ENCODE measurements at regions not wholly inside any gene's neighbourhood (a gene's known extent, or its start where the extent isn't known, plus 50 kb on each side); places are given as distances from the start of the nearest gene placed in this dataset.

DNA sequence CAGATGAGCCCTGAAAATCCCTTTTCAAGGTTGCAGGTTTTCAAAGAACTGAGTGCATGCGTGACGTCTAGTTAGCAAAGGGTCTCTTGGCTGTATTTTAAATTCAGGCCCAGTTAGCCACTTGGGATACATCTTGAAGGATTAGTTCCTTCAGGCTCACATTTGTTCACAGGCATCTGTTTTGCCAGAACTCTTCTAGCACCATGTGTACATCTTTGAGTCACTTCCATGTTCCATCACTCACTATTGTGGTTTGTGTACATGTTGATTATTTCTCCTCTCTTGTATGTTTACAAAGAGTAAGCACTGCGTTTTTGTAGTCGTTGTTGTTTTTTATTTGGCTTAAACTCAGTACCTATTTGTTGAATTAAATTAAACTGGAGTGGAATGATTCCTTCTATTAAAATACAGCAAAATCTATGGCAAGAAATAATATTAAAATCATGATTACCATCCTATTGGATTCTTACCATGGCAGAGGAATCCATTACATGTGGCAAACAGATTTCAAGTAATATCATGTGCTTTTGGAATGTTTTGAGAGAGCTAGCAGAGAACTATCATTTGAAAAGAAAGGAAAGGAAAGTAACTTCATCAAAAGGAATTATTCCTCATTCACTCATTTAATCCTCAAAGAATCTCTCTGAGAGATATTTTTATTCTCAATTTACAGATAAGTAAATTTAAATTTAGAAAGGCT is 438.9 kb upstream of the FAR2 start:
- Histone ChIP-seq H4K8ac (ENCODE audit: low read depth, low read length) (no peak overlapping the region), H3K36me3 (ENCODE audit: control insufficient read depth, insufficient read depth, low read length) (no peaks in the 10 kb centered on the region), H3K27ac (ENCODE audit: low read depth, low read length) (no peak overlapping the region), H2BK120ac (ENCODE audit: low read depth, low read length) (no peak overlapping the region), H2BK5ac (ENCODE audit: low read length) (no peak overlapping the region), H3K79me1 (ENCODE audit: low read length) (no peaks in the 10 kb centered on the region), H3K4ac (ENCODE audit: low read depth, low read length) (no peak overlapping the region), H3K79me2 (ENCODE audit: control insufficient read depth, insufficient read depth, low read length) (no peaks in the 10 kb centered on the region), H3K27me3 (ENCODE audit: insufficient read depth, low read length, poor library complexity) (no peaks in the 10 kb centered on the region), H3K18ac (ENCODE audit: low read length) (no peak overlapping the region), H3K4me1 (ENCODE audit: control insufficient read depth, low read depth, low read length) (no peaks in the 10 kb centered on the region), H3K56ac (ENCODE audit: low read length) (no peak overlapping the region), H3K4me2 (ENCODE audit: low read length) (no peak overlapping the region), H3K9ac (ENCODE audit: low read length) (no peak overlapping the region), H2BK15ac (replicated peaks; ENCODE audit: low read depth) (no peak overlapping the region), H2AK5ac (ENCODE audit: low read length) (no peak overlapping the region), H3K4me3 (ENCODE audit: low read length) (no peak overlapping the region), H3K23ac (ENCODE audit: low read length) (no peak overlapping the region), H4K5ac (ENCODE audit: low read length) (no peak overlapping the region)
- DNase-seq = no peak
- WGBS (ENCODE audit: extremely low coverage, insufficient coverage, low lambda C conversion rate) = no CpG with 5 or more reads among the region's 4 CpGs

DNA sequence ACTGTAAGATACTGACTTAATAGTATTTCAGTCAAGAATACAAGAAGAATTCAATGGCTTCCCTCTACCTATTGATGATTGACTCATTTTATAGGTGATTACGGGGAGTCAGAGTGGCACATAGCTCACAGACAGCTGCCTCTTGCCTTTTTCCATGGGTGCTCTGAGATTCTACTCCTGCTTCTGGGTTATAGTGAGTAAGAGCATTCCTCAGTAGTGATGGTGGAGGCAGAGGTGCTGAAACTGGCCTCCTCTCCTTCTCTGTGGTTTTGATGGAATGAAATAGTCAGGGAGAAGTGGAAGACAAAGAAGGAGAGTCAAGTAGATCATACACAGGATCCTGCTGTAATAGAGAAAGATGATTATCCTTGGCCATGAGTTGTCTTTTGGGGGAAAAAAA is 438.2 kb upstream of the FAR2 start:
- Histone ChIP-seq H4K8ac (ENCODE audit: low read depth, low read length) (no peak overlapping the region), H3K18ac (ENCODE audit: low read length) (no peak overlapping the region), H3K56ac (ENCODE audit: low read length) (no peak overlapping the region), H2BK15ac (replicated peaks; ENCODE audit: low read depth) (no peak overlapping the region), H3K79me1 (ENCODE audit: low read length) (no peaks in the 10 kb centered on the region), H3K4ac (ENCODE audit: low read depth, low read length) (no peak overlapping the region), H3K36me3 (ENCODE audit: control insufficient read depth, insufficient read depth, low read length) (no peaks in the 10 kb centered on the region), H3K4me3 (ENCODE audit: low read length) (no peak overlapping the region), H2BK5ac (ENCODE audit: low read length) (no peak overlapping the region), H2AK5ac (ENCODE audit: low read length) (no peak overlapping the region), H4K5ac (ENCODE audit: low read length) (no peak overlapping the region), H3K4me1 (ENCODE audit: control insufficient read depth, low read depth, low read length) (no peaks in the 10 kb centered on the region), H3K27me3 (ENCODE audit: insufficient read depth, low read length, poor library complexity) (no peaks in the 10 kb centered on the region), H3K9ac (ENCODE audit: low read length) (no peak overlapping the region), H3K27ac (ENCODE audit: low read depth, low read length) (no peak overlapping the region), H3K23ac (ENCODE audit: low read length) (no peak overlapping the region), H2BK120ac (ENCODE audit: low read depth, low read length) (no peak overlapping the region), H3K79me2 (ENCODE audit: control insufficient read depth, insufficient read depth, low read length) (no peaks in the 10 kb centered on the region), H3K4me2 (ENCODE audit: low read length) (no peak overlapping the region)
- DNase-seq = no peak
- no CpG with 5 or more reads among the region's 1 CpG for WGBS (ENCODE audit: extremely low coverage, insufficient coverage, low lambda C conversion rate)

- Histone ChIP-seq H2AK5ac (ENCODE audit: low read length) (no peak overlapping the region), H3K18ac (ENCODE audit: low read length) (no peak overlapping the region)
Observed at GRCh38 chr12:28711421-28711820, 437.7 kb upstream of the FAR2 start.

GRCh38 chr12:28742791-28743190 is 406.3 kb upstream of the FAR2 start:
- Histone ChIP-seq H3K4me1 (ENCODE audit: control insufficient read depth, low read depth, low read length) (no peaks in the 10 kb centered on the region), H3K4me3 (ENCODE audit: low read length) (no peak overlapping the region), H3K18ac (ENCODE audit: low read length) (no peak overlapping the region), H3K27me3 (ENCODE audit: insufficient read depth, low read length, poor library complexity) (no peaks in the 10 kb centered on the region), H2AK5ac (ENCODE audit: low read length) (no peak overlapping the region), H3K4ac (ENCODE audit: low read depth, low read length) (no peak overlapping the region), H2BK120ac (ENCODE audit: low read depth, low read length) (no peak overlapping the region), H3K23ac (ENCODE audit: low read length) (no peak overlapping the region), H3K56ac (ENCODE audit: low read length) (no peak overlapping the region), H3K9ac (ENCODE audit: low read length) (no peak overlapping the region), H4K8ac (ENCODE audit: low read depth, low read length) (no peak overlapping the region), H3K36me3 (ENCODE audit: control insufficient read depth, insufficient read depth, low read length) (no peaks in the 10 kb centered on the region), H4K5ac (ENCODE audit: low read length) (no peak overlapping the region), H3K27ac (ENCODE audit: low read depth, low read length) (no peak overlapping the region), H3K79me2 (ENCODE audit: control insufficient read depth, insufficient read depth, low read length) (no peaks in the 10 kb centered on the region), H3K4me2 (ENCODE audit: low read length) (no peak overlapping the region), H2BK5ac (ENCODE audit: low read length) (no peak overlapping the region), H3K79me1 (ENCODE audit: low read length) (no peaks in the 10 kb centered on the region), H2BK15ac (replicated peaks; ENCODE audit: low read depth) (no peak overlapping the region)
- DNase-seq = no peak

More at GRCh38 chr12:28711421-28711820, 437.7 kb upstream of the FAR2 start:
- Histone ChIP-seq H3K23ac (ENCODE audit: low read length) (no peak overlapping the region), H3K27me3 (ENCODE audit: insufficient read depth, low read length, poor library complexity) (no peaks in the 10 kb centered on the region), H3K27ac (ENCODE audit: low read depth, low read length) (no peak overlapping the region), H2BK120ac (ENCODE audit: low read depth, low read length) (no peak overlapping the region), H2BK15ac (replicated peaks; ENCODE audit: low read depth) (no peak overlapping the region), H2BK5ac (ENCODE audit: low read length) (no peak overlapping the region), H4K5ac (ENCODE audit: low read length) (no peak overlapping the region), H3K79me2 (ENCODE audit: control insufficient read depth, insufficient read depth, low read length) (no peaks in the 10 kb centered on the region), H3K4me1 (ENCODE audit: control insufficient read depth, low read depth, low read length) (no peaks in the 10 kb centered on the region), H4K8ac (ENCODE audit: low read depth, low read length) (no peak overlapping the region), H3K4me3 (ENCODE audit: low read length) (no peak overlapping the region), H3K9ac (ENCODE audit: low read length) (no peak overlapping the region), H3K79me1 (ENCODE audit: low read length) (no peaks in the 10 kb centered on the region), H3K4ac (ENCODE audit: low read depth, low read length) (no peak overlapping the region), H3K56ac (ENCODE audit: low read length) (no peak overlapping the region), H3K4me2 (ENCODE audit: low read length) (no peak overlapping the region), H3K36me3 (ENCODE audit: control insufficient read depth, insufficient read depth, low read length) (no peaks in the 10 kb centered on the region)
- WGBS (ENCODE audit: extremely low coverage, insufficient coverage, low lambda C conversion rate) = no CpG with 5 or more reads among the region's 1 CpG
- no peak for DNase-seq

DNA sequence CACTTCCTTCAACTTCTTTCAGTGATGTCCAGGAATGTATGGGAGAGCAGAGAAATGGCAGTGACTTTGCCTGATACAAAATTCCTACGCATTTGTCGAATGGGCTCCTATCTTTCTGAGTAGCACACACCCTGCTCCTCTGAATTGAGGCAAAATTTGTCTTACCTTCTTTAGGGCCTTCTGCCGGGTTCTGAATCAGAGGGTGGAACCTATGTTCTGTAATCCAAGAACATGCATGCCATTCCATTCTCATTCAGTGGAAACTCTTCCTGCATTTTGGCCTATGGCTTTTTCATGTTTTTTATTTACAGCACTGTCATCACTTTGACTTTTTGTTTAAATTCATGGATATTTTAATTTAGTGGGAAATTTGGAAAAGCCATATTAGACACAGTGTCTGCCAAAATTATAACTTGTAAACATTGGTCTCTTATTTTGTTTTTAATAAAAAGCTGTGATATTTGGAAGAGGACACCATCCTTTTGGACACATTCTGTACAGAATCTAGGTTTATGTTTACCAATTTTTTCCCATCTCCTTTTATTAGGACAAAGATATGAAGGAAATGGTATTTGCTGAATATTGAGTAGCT is 402.2 kb upstream of the FAR2 start:
- no peak overlapping the region for H3K4me3 ChIP-seq (ENCODE audit: low read length)
- H4K5ac ChIP-seq (ENCODE audit: low read length) = no peak overlapping the region
- no CpG with 5 or more reads among the region's 3 CpGs for WGBS (ENCODE audit: extremely low coverage, insufficient coverage, low lambda C conversion rate)

More for the DNA sequence above, 402.2 kb upstream of the FAR2 start:
- Histone ChIP-seq H3K79me1 (ENCODE audit: low read length) (no peaks in the 10 kb centered on the region), H2BK120ac (ENCODE audit: low read depth, low read length) (no peak overlapping the region), H3K4ac (ENCODE audit: low read depth, low read length) (no peak overlapping the region), H3K4me1 (ENCODE audit: control insufficient read depth, low read depth, low read length) (no peaks in the 10 kb centered on the region), H3K23ac (ENCODE audit: low read length) (no peak overlapping the region), H2BK5ac (ENCODE audit: low read length) (no peak overlapping the region), H3K36me3 (ENCODE audit: control insufficient read depth, insufficient read depth, low read length) (no peaks in the 10 kb centered on the region), H2BK15ac (replicated peaks; ENCODE audit: low read depth) (no peak overlapping the region), H3K27me3 (ENCODE audit: insufficient read depth, low read length, poor library complexity) (no peaks in the 10 kb centered on the region), H3K27ac (ENCODE audit: low read depth, low read length) (no peak overlapping the region), H2AK5ac (ENCODE audit: low read length) (no peak overlapping the region), H3K79me2 (ENCODE audit: control insufficient read depth, insufficient read depth, low read length) (no peaks in the 10 kb centered on the region), H3K56ac (ENCODE audit: low read length) (no peak overlapping the region), H3K9ac (ENCODE audit: low read length) (no peak overlapping the region), H3K18ac (ENCODE audit: low read length) (no peak overlapping the region), H4K8ac (ENCODE audit: low read depth, low read length) (no peak overlapping the region), H3K4me2 (ENCODE audit: low read length) (no peak overlapping the region)
- no peak for DNase-seq
